DND-41 (cell line): ENCODE measurements at regions not wholly inside any gene's neighbourhood (a gene's known extent, or its start where the extent isn't known, plus 50 kb on each side); places are given as distances from the start of the nearest gene placed in this dataset.

Experiments
- CTCF ChIP-seq: IDR thresholded peaks from 2 replicates; pipeline ENCODE4 v1.5.1; 2012; ENCODE audit warnings: borderline replicate concordance, low read length, moderate library complexity, mild to moderate bottlenecking; ENCODE audit not compliant: poor library complexity, severe bottlenecking; ENCODE audit errors: extremely low read depth
- EZH2 ChIP-seq: IDR thresholded peaks from 3 replicates; pipeline ENCODE4 v1.6.1; 2012; ENCODE audit warnings: borderline replicate concordance, low read depth, mild to moderate bottlenecking, moderate library complexity, low read length, inconsistent platforms; ENCODE audit not compliant: severe bottlenecking

GRCh38 chr13:22496803-22497508 is 683.8 kb upstream of the SGCG start:
- TF ChIP-seq CTCF (no peak), EZH2 (no peak)
